ENCODE measurements at regions not wholly inside any gene's neighbourhood (a gene's known extent, or its start where the extent isn't known, plus 50 kb on each side); places are given as distances from the start of the nearest gene placed in this dataset.
"Not testable (repeated sequence)": the region's sequence is repeated elsewhere in the genome, so short reads cannot be mapped to it uniquely, and the experiment has no call there.

DNA sequence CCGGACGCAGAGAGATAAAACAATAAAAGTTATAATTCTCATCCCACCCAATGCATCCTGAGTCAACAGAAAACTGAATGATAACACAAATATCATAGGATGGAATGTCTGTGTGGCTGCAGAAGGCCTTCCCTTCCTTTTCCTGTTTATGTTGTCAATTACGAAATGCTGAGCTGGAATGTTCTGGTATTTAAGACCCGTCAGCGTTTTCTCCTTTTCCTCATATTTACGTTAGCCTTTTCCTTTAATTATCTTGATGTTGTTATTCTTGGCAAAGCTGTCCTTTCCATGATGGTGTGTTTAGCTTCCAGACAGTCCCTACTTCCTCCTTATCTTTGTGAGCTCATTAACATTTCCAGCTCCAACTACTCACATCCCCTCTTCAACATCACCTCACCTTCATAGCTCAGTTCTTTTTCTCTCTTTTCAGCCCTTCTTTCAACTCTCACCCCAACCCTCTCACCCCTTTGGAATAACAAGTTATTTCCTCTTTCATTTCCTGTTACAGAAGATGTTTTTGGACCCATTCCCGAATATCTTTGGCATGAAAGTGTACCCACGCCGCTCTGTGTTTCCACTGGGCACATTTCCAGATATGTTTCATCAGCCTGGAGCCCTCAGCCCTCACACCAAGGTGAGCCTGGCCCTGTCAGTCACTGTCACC, 221.6 kb downstream of the NR2F1-AS1 start:
- peak; percentile 17 for DNase-seq (ENCODE audit: low spot score)

DNA sequence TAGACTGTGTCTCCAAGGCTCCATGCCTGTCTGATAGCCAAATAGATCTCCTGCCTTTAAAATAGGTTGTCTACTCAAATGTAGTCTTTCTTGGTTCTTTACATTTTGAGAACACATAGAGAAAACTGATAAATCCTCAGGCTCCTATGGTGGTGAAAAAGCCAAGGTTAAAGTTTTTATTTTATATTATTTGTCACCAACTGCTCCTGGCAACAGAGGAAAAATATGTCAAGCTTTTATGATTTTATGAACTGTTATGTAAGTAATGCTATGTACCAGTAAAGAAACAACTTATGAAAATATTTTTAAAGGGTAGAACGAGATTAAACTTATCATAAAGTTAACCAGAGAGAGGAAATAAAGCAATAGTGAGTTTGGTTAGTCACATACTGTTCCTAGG, 222.8 kb downstream of the NR2F1-AS1 start:
- DNase-seq (ENCODE audit: low spot score), result no peak

DNA sequence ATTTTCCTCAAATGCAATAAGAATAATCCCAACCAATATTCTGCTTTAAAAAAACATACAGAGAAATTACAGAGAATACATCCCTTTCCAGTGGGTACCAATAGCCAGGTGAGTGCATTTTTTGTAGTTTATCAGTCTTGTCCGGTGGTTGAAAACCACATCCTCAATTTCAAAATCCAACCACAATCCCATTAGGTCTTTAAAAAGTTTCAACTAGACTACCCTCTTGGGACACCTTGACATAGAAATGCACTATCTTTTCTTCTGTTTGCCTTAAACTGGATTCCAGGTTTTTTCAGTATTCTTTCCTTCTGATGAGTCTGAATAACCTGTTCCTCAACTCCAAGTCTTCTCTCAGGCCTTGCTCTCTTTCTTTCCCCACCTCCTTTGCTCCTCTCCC, 223.3 kb downstream of the NR2F1-AS1 start:
- no peak for DNase-seq (ENCODE audit: low spot score)

DNA sequence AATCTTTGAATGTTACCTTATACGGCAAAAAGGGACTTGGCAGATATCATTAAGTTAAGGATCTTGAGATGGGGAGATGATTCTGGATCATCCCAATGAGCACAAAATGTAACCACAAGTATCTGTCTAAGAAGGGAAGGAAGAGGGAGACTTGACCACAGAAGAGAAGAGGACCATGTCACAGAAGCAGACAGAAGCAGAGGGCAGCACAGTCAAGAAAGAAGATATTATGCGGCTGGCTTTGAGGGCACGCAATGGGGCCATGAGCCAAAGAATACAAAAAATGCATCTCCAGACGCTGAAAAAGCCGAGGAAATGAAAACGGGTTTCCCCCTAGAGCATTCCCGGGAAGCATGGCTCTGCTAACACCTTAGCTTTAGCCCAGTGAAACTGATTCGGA, 225.3 kb downstream of the NR2F1-AS1 start:
- DNase-seq (ENCODE audit: low spot score), result no peak

GRCh38 chr5:93352186-93352585, 228.8 kb downstream of the NR2F1-AS1 start:
- DNase-seq (ENCODE audit: low spot score), result no peak

DNA sequence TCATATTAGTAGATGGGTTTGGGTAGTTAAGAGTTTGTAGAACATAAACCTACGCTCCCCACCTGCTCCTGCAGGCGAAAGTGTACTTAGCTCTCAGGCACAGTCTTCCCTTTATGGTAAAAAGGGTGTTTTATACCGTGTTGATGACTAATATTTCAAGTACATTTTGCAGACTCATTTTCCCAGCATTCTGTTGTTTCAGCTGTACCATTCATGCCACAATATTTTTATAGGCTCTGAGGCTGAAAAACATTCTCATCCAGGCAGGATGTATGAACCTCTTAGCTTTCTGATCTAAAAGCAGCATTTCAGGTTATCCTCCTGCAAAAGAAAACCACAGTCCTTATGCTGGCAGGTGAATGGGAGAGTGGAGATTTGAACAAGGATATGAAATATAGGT, 231.4 kb downstream of the NR2F1-AS1 start:
- no peak for DNase-seq (ENCODE audit: low spot score)

DNA sequence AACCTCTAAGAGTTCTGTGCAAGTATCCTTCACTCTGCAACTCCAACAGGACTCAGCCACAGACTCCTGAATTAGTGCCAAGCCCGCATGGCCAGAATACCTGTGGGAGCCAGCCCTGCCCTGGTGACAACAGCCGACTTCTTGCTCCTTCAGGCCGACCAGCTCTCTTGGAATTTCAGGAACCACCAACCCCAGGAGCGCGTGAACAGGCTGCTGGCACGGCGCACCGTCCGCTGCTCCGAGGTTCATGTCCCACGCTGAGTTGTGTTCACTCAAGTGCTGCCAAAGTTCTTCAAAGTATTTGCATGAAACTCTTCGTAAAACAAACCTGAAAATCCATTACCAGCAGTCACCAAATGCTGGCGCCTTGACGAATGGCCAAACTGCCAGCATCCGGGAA, 232.8 kb downstream of the NR2F1-AS1 start:
- peak; percentile 13 for DNase-seq (ENCODE audit: low spot score)

DNA sequence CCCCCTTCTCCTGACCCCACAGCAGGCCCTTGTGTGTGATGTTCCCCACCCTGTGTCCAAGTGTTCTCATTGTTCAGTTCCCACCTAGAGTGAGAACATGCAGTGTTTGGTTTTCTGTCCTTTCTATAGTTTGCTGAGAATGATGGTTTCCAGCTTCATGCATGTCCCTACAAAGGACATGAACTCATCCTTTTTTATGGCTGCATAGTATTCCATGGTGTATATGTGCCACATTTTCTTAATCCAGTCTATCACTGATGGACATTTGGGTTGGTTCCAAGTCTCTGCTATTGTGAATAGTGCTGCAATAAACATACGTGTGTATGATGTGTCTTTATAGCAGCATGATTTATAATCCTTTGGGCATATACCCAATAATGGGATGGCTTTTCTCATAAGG, 234.2 kb downstream of the NR2F1-AS1 start:
- DNase-seq (ENCODE audit: low spot score), result not testable (repeated sequence)

DNA sequence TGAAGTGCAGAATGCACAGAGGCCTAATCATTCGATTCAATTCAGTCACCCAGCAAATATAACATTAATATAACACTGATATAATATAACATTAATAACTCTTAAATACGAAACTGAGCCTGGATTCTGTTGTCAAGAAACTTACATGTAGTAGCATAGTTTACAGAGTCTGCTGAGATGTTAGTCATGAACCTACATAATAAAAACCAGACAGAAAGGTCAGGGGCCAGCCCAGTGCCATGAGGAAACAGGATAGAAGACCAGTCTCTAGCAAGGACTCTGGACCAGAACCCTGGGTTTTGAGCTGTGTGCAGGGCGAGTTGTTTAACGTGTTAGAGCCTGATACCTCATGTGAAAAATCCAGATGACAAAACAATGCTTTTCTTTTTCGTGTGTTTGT, 234.7 kb downstream of the NR2F1-AS1 start:
- no peak for DNase-seq (ENCODE audit: low spot score)

GRCh38 chr5:93343570-93343969, 237.4 kb downstream of the NR2F1-AS1 start:
- DNase-seq (ENCODE audit: low spot score), result no peak

DNA sequence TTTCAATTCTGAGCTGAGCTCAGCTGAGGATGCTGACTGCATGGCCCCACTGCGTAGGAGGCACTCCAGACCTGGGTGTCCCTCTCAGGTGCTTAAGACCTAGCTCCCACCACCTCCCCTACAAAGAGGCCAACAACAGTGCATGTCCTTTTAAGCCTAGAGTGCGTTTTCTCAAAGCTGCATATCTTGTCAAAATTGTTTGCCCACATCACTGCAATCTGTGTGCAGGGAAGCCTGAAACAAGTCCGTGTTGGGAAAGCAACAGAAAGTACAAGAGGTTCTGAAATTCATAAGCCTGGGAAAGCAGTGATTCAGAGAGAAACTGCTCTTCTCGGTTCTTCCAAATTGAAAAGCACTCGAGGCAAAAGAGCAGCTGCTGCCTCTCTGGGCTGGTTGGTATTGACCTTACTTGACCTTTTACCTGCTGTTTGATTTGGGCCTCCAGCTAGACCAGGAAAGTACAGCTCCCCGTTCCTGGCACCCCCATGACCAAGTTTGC, 238.4 kb downstream of the NR2F1-AS1 start:
- DNase-seq (ENCODE audit: low spot score), result no peak

GRCh38 chr5:93340881-93341280, 240.1 kb downstream of the NR2F1-AS1 start:
- DNase-seq (ENCODE audit: low spot score), result no peak

GRCh38 chr5:93337138-93337537, 243.9 kb downstream of the NR2F1-AS1 start:
- DNase-seq (ENCODE audit: low spot score), result no peak

DNA sequence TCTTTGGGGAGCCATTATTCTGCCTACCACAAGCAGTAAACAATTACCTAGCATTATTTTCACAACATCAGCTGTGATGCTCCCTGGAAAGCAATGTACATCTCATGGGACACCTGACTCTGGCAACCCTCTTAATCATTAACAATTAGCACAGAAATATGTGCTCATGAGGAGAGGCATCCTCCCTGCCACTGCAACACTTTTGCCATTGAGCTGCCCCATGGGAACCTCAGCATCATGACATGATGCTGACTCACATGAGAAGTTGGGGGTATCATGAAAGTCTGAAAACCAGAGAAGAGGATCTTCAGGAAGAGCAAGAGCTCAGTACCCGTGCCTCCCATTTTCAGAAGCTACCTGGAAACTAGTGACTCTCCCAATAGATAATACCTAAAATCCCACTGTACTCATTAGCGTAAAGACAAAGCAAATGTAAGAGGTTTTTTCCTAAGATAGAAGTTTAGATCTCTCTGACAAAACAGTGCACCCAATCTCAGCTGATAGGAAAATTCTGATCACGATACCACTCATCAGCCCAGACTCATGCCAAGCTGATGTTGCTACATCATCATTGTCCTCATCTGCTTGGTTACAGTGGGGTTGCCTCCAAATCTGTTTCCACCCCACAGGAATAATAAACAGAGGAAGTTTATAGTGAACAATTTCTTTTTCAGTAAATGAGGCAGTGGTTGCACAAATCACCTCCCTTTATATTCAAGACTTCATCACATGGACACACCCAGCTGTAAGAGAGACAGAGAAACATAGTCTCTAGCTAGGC, 244.5 kb downstream of the NR2F1-AS1 start:
- no peak for DNase-seq (ENCODE audit: low spot score)

DNA sequence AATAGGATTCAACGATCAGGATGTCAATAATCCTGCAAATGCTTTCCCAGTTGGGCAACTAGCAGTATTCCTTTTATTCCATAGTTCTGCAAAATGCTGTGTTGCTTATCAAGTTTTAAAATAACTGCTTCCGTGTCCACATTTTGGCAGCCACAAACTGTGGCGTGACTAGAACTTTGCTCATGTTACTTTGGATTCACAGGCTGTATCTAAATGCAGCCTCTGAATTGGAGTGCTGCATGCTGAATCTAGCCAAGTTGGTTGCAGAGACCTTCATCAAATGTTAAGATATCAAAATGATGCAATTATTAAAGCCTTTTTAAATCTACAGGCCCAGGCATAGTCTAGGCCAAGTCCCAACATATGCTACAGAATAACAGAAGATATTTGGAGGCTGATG, 249.2 kb downstream of the NR2F1-AS1 start:
- no peak for DNase-seq (ENCODE audit: low spot score)

GRCh38 chr5:93331241-93331640, 249.8 kb downstream of the NR2F1-AS1 start:
- DNase-seq (ENCODE audit: low spot score), result no peak

- no peak for DNase-seq (ENCODE audit: low spot score)
Measured at GRCh38 chr5:93330506-93330905, 250.5 kb downstream of the NR2F1-AS1 start.

- DNase-seq (ENCODE audit: low spot score), result no peak
Measured at GRCh38 chr5:93329756-93330155, 251.3 kb downstream of the NR2F1-AS1 start.

DNA sequence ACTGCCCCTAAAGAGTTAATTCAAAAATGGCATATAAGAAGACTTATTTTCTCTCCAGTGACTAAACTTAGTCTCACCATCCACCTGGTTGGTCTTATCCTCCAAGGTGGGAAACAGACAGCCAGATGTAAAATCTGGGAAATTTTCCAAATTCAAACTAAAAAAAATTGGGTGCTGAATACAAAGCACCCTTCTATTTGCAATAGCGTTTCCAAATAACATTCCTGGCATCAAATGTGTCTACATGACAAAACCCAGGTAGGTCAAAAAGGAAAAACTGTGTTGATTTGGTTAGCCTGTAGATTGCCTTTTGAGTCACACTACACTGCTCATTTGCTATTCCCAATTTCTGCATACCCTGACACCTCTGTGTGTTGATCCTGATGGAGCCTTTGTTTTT, 252.2 kb downstream of the NR2F1-AS1 start:
- DNase-seq (ENCODE audit: low spot score), result no peak

DNA sequence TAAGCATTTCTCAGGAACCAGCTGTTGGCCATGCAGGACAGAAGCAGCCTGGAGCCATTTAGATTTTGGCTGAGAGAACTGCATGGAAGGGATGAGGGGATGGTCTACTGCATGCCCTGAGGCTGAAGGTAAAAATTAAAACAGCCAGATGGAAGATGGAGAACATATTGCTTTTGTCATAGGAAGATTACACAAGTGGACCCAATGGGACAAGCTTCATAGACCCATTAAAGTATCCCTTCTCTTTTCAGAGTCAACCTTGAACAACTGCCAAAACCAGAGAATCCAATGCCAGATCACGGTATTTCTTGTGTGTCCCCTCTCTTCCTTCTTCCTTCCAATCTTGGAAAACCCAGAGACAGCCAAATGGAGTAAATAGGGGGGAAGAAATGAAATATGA, 253.4 kb downstream of the NR2F1-AS1 start:
- no peak for DNase-seq (ENCODE audit: low spot score)

GRCh38 chr5:93325946-93326345, 255.1 kb downstream of the NR2F1-AS1 start:
- no peak for DNase-seq (ENCODE audit: low spot score)

GRCh38 chr5:93322974-93323860, 257.8 kb downstream of the NR2F1-AS1 start:
- no peak for DNase-seq (ENCODE audit: low spot score)

Data from iPS-NIHi11 (cell line).